NCI-H526 (cell line): ENCODE measurements at regions not wholly inside any gene's neighbourhood (a gene's known extent, or its start where the extent isn't known, plus 50 kb on each side); places are given as distances from the start of the nearest gene placed in this dataset.

Source experiments
- DNase-seq, 2 experiments: peaks; one replicate each; lab custom pipeline; 2025; lab: John Stamatoyannopoulos, UW

- no peak for DNase-seq
These were observed 525.0 kb downstream of the ISL1 start for GRCh38 chr5:51908215-51908614.

GRCh38 chr5:51944500-51945125, 561.4 kb downstream of the ISL1 start:
- no peak for DNase-seq

GRCh38 chr5:51958473-51958872, 575.2 kb downstream of the ISL1 start:
- DNase-seq: no peak

GRCh38 chr5:51960617-51961121, 577.4 kb downstream of the ISL1 start:
- peak in 1 of 2 experiments; percentile 0 for DNase-seq

- DNase-seq: peak in 1 of 2 experiments; percentile 0
These were observed 577.9 kb downstream of the ISL1 start for GRCh38 chr5:51961154-51961562.

GRCh38 chr5:51968756-51969155, 585.5 kb downstream of the ISL1 start:
- DNase-seq: no peak

GRCh38 chr5:51974834-51975233, 591.6 kb downstream of the ISL1 start:
- DNase-seq: no peak

GRCh38 chr5:51977014-51977413, 593.8 kb downstream of the ISL1 start:
- no peak for DNase-seq

GRCh38 chr5:51983161-51983560, 599.9 kb downstream of the ISL1 start:
- DNase-seq: no peak

GRCh38 chr5:51986733-51987132, 603.5 kb downstream of the ISL1 start:
- DNase-seq: no peak

GRCh38 chr5:51987239-51987638, 604.0 kb downstream of the ISL1 start:
- no peak for DNase-seq

GRCh38 chr5:51987669-51988209, 604.5 kb downstream of the ISL1 start:
- no peak for DNase-seq

- DNase-seq: no peak
These were observed 605.4 kb downstream of the ISL1 start for GRCh38 chr5:51988634-51989033.

GRCh38 chr5:51990241-51990640, 607.0 kb downstream of the ISL1 start:
- no peak for DNase-seq

- DNase-seq: no peak
These were observed 607.5 kb downstream of the ISL1 start for GRCh38 chr5:51990661-51991180.

- DNase-seq: no peak
These were observed 608.7 kb downstream of the ISL1 start for GRCh38 chr5:51991940-51992339.

- no peak for DNase-seq
These were observed 612.6 kb downstream of the ISL1 start for GRCh38 chr5:51995773-51996306.

- no peak for DNase-seq
These were observed 613.2 kb downstream of the ISL1 start for GRCh38 chr5:51996356-51996861.

- DNase-seq: no peak
These were observed 614.3 kb downstream of the ISL1 start for GRCh38 chr5:51997500-51997899.

- no peak for DNase-seq
These were observed 614.7 kb downstream of the ISL1 start for GRCh38 chr5:51997949-51998348.

GRCh38 chr5:52007230-52007858, 624.1 kb downstream of the ISL1 start:
- peak in 1 of 2 experiments; percentile 36 for DNase-seq

GRCh38 chr5:52010454-52010853, 627.2 kb downstream of the ISL1 start:
- no peak for DNase-seq

- no peak for DNase-seq
These were observed 630.3 kb downstream of the ISL1 start for GRCh38 chr5:52013523-52013922.
